Keratinocyte (primary cell): ENCODE measurements at regions not wholly inside any gene's neighbourhood (a gene's known extent, or its start where the extent isn't known, plus 50 kb on each side); places are given as distances from the start of the nearest gene placed in this dataset.

Source experiments
- EZH2 ChIP-seq: IDR thresholded peaks from one replicate; pipeline ENCODE4 v1.6.1; 2012; ENCODE audit warnings: inconsistent platforms, mild to moderate bottlenecking, low read length, moderate library complexity
- TF ChIP-seq, protein P1 (sequence below), 3 experiments: IDR thresholded peaks in 1 of 3; conservative IDR thresholded peaks in 1 of 3; optimal IDR thresholded peaks in 1 of 3; 2 replicates in 2 of 3; 3 replicates in 1 of 3; pipeline versions ENCODE3 to v1.5.1; 2011; ENCODE audit warnings: low read length in 3 of 3, mild to moderate bottlenecking in 3 of 3, moderate library complexity in 2 of 3, control low read depth in 1 of 3, inconsistent platforms in 1 of 3; ENCODE audit not compliant: insufficient read depth in 2 of 3; ENCODE audit errors: extremely low read depth in 1 of 3

DNA sequence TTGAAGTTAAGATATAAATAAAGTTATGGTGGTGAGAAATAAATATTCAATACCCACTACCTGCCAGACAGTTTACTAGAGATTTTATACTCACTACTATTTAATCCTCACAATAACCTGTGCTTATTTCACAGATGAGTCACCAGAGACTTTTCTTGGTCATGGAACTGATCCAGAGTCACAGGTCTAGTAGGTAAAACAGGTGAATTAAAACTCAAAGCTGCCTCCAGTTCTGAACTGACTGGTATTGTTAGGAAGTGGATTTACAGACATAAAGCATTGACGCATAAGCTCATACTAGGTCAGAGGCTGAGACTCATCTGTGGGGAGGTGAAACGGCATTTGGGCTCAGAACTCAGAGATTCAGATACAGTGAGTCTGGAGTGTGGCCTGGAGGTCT lies 1009.9 kb downstream of the AGBL1 start:
- TF ChIP-seq, protein P1, sequence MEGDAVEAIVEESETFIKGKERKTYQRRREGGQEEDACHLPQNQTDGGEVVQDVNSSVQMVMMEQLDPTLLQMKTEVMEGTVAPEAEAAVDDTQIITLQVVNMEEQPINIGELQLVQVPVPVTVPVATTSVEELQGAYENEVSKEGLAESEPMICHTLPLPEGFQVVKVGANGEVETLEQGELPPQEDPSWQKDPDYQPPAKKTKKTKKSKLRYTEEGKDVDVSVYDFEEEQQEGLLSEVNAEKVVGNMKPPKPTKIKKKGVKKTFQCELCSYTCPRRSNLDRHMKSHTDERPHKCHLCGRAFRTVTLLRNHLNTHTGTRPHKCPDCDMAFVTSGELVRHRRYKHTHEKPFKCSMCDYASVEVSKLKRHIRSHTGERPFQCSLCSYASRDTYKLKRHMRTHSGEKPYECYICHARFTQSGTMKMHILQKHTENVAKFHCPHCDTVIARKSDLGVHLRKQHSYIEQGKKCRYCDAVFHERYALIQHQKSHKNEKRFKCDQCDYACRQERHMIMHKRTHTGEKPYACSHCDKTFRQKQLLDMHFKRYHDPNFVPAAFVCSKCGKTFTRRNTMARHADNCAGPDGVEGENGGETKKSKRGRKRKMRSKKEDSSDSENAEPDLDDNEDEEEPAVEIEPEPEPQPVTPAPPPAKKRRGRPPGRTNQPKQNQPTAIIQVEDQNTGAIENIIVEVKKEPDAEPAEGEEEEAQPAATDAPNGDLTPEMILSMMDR (optimal IDR thresholded peaks at IDR 0.05 in 1 of 3, IDR thresholded peaks at IDR 0.05 in 1 of 3, conservative IDR thresholded peaks at IDR 0.05 in 1 of 3; ENCODE audit: extremely low read depth in 1 of 3, insufficient read depth in 2 of 3, low read length in 3 of 3) = no peak
- no peak for TF ChIP-seq EZH2
